Activated CD4-positive, CD25-positive, alpha-beta regulatory T cell treated with anti-CD3 and anti-CD28 coated beads, Interleukin-2, amount 50 U/mL, for 72 hours (primary cell): ENCODE measurements at regions not wholly inside any gene's neighbourhood (a gene's known extent, or its start where the extent isn't known, plus 50 kb on each side); places are given as distances from the start of the nearest gene placed in this dataset.

Source experiments
- DNase-seq: peaks from one replicate; pipeline ENCODE4 v3.0.0; 2021

GRCh38 chr1:5404412-5405203, 587.6 kb downstream of the NPHP4 start:
- no peak for DNase-seq

GRCh38 chr1:5403935-5404334, 588.3 kb downstream of the NPHP4 start:
- no peak for DNase-seq

- no peak for DNase-seq
These were observed 589.6 kb downstream of the NPHP4 start for GRCh38 chr1:5402618-5403017.

- DNase-seq: no peak
These were observed 592.5 kb downstream of the NPHP4 start for GRCh38 chr1:5399771-5400170.

GRCh38 chr1:5396593-5396992, 595.6 kb downstream of the NPHP4 start:
- no peak for DNase-seq

GRCh38 chr1:5394111-5394510, 598.1 kb downstream of the NPHP4 start:
- no peak for DNase-seq

GRCh38 chr1:5393603-5394002, 598.6 kb downstream of the NPHP4 start:
- DNase-seq: no peak

GRCh38 chr1:5393146-5393545, 599.1 kb downstream of the NPHP4 start:
- no peak for DNase-seq

- no peak for DNase-seq
These were observed 600.5 kb downstream of the NPHP4 start for GRCh38 chr1:5391725-5392124.

- no peak for DNase-seq
These were observed 601.7 kb downstream of the NPHP4 start for GRCh38 chr1:5390504-5390903.

- no peak for DNase-seq
These were observed 602.9 kb downstream of the NPHP4 start for GRCh38 chr1:5389101-5389885.

- DNase-seq: no peak
These were observed 603.6 kb downstream of the NPHP4 start for GRCh38 chr1:5388622-5389021.

GRCh38 chr1:5386371-5386770, 605.9 kb downstream of the NPHP4 start:
- no peak for DNase-seq

GRCh38 chr1:5385956-5386355, 606.3 kb downstream of the NPHP4 start:
- no peak for DNase-seq

GRCh38 chr1:5385096-5385799, 607.0 kb downstream of the NPHP4 start:
- no peak for DNase-seq

GRCh38 chr1:5381491-5381890, 610.7 kb downstream of the NPHP4 start:
- no peak for DNase-seq

GRCh38 chr1:5379176-5379759, 613.0 kb downstream of the NPHP4 start:
- no peak for DNase-seq

- no peak for DNase-seq
These were observed 615.5 kb downstream of the NPHP4 start for GRCh38 chr1:5376538-5377247.

- DNase-seq: no peak
These were observed 616.7 kb downstream of the NPHP4 start for GRCh38 chr1:5375481-5375880.

GRCh38 chr1:5374192-5374591, 618.0 kb downstream of the NPHP4 start:
- DNase-seq: no peak

- no peak for DNase-seq
These were observed 618.9 kb downstream of the NPHP4 start for GRCh38 chr1:5373281-5373680.

GRCh38 chr1:5371270-5371669, 621.0 kb downstream of the NPHP4 start:
- no peak for DNase-seq

GRCh38 chr1:5370311-5370710, 621.9 kb downstream of the NPHP4 start:
- DNase-seq: no peak
